Mucosa of rectum (tissue), 2 donors: ENCODE measurements at regions not wholly inside any gene's neighbourhood (a gene's known extent, or its start where the extent isn't known, plus 50 kb on each side); places are given as distances from the start of the nearest gene placed in this dataset.

Source experiments
- H3K27ac ChIP-seq, 2 donors: one replicate each; pipeline ENCODE4 v1.7.0; 2013; ENCODE audit warnings: inconsistent platforms in 2 of 2, low read depth in 2 of 2, low read length in 2 of 2
- H3K27me3 ChIP-seq, 2 donors: one replicate each; pipeline ENCODE4 v1.7.0; 2013; ENCODE audit warnings: low read length in 2 of 2; ENCODE audit not compliant: control insufficient read depth in 2 of 2, insufficient read depth in 2 of 2
- H3K36me3 ChIP-seq, 2 donors: one replicate each; pipeline ENCODE4 v1.7.0; 2013; ENCODE audit warnings: low read length in 2 of 2; ENCODE audit not compliant: control insufficient read depth in 2 of 2, insufficient read depth in 2 of 2
- H3K4me1 ChIP-seq, 2 donors: one replicate each; pipeline ENCODE4 v1.7.0; 2013; ENCODE audit warnings: low read length in 2 of 2, mild to moderate bottlenecking in 1 of 2; ENCODE audit not compliant: control insufficient read depth in 2 of 2, insufficient read depth in 2 of 2
- H3K4me3 ChIP-seq, 2 donors: one replicate each; pipeline ENCODE4 v1.7.0; 2013; ENCODE audit warnings: low read length in 2 of 2
- H3K9ac ChIP-seq, 2 donors: one replicate each; pipeline ENCODE4 v1.7.0; 2013; ENCODE audit warnings: low read length in 2 of 2, low read depth in 1 of 2, mild to moderate bottlenecking in 1 of 2
- H3K9me3 ChIP-seq, 2 donors: one replicate each; pipeline ENCODE4 v1.7.0; 2013; ENCODE audit warnings: low read length in 2 of 2; ENCODE audit not compliant: control insufficient read depth in 2 of 2
- donor health status: healthy.
- donor health status: Normal muscosa, but diverticular disease.

DNA sequence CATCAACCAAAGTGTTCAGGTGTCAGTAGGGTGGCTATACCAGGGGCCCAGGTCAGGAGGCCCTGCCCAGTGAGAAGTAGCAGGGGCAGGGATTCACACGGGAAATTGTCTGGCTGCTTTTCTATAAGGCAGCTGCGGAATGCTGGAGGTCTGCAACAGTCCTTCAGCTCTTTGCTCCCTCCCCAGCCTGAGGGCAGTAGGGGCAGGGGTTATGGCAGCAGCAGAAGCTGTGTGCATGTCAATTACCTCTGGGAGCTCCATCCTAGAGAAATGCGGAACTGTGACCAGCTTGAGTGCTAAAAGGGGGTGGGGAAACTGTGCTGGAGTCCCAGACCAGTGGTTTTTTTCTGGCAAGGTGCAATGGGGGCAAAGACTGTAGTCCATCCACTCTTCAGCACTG, 810.4 kb downstream of the PCDH7 start:
- Histone ChIP-seq H3K9ac (no peak overlapping the region), H3K4me1 (no peaks in the 10 kb centered on the region), H3K4me3 (no peak overlapping the region), H3K9me3 (no peaks in the 10 kb centered on the region), H3K27ac (no peak overlapping the region), H3K27me3 (no peaks in the 10 kb centered on the region), H3K36me3 (no peaks in the 10 kb centered on the region)

- no peak overlapping the region for H3K27ac ChIP-seq
- H3K9me3 ChIP-seq = no peaks in the 10 kb centered on the region
- H3K9ac ChIP-seq = no peak overlapping the region
- H3K36me3 ChIP-seq = no peaks in the 10 kb centered on the region
- H3K4me1 ChIP-seq = no peaks in the 10 kb centered on the region
- H3K27me3 ChIP-seq = no peaks in the 10 kb centered on the region
- H3K4me3 ChIP-seq = no peak overlapping the region
Observed at GRCh38 chr4:31538877-31539276, 818.7 kb downstream of the PCDH7 start.

DNA sequence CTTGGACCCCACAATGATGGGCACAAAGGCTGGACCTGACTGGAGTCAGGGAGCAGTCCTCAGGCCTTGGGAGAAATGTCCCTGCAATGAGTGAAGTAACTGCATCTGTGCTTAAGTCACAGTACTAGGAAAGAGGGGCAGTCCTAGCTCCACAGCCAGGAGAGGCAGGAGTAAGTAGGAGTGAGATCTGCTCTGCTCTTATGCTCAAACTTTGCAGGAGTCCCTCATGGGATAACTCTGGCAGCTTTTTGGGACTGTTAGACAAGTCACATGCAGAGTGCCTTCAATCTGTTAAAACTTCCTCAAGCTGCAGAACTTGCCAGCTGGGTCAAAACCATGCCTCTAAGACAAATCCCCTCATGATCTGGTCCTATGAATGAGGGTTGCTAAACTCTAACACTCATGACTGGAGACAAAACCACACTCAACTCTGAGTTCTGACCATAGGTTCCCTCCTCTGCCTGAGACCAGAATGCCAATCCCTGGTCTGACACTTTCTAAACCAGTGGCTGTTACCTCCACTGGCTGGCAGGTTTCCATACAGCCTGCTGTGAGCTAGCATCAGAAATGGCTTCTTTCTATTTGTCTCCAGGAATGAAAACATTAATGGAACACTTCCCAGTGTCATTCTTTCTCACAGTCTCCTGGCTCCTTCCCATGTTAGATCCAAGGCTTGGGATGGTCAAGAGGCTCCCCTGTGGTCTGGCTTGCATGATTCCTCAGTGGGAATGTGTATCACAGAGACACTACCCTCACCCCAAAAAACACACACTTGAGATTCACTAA, 819.3 kb downstream of the PCDH7 start:
- Histone ChIP-seq H3K9me3 (no peaks in the 10 kb centered on the region), H3K27me3 (no peaks in the 10 kb centered on the region), H3K4me3 (no peak overlapping the region), H3K4me1 (no peaks in the 10 kb centered on the region), H3K27ac (no peak overlapping the region), H3K9ac (no peak overlapping the region), H3K36me3 (no peaks in the 10 kb centered on the region)

DNA sequence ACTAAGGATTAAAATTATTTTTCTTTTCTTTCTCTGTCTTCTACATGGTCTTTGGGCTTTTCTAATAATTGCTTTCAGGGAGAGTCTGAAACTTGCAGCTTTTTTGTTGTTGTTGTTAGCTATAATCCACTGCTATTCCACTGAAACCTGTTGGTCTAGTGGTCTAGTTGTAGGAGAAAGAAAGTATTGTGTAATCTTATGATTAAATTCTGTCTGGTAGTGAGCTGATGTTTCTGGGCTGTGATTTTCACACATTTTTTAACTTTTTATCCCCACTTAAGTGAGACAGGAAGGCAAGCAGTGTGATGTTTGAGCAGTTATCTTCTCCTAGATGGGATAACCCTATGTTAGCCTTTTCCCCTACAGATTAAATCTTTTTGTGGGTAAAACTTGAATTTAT, 825.2 kb downstream of the PCDH7 start:
- no peaks in the 10 kb centered on the region for H3K27me3 ChIP-seq
- H3K9ac ChIP-seq = no peak overlapping the region
- no peak overlapping the region for H3K27ac ChIP-seq
- H3K4me1 ChIP-seq = no peaks in the 10 kb centered on the region
- H3K9me3 ChIP-seq = no peaks in the 10 kb centered on the region
- no peaks in the 10 kb centered on the region for H3K36me3 ChIP-seq
- H3K4me3 ChIP-seq = no peak overlapping the region

DNA sequence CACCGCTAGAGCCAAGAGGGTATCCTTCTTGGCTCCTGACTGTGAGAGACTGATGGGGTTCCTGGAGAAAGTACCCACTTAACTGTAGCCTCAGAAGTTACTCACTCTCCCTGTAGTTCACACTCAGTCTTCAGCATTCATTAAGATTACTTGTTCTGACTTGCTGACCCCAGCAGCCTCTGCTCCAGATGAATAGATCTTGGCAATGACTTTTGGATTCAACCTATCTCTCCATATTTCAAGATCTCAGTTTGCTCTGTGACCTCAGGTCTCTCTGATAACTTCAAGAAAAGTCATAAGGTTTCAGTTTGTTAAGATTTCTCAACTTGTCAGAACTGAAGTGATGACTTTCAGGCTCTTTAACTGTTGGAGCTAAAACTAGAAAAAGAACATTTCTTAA, 825.6 kb downstream of the PCDH7 start:
- Histone ChIP-seq H3K4me1 (no peaks in the 10 kb centered on the region), H3K4me3 (no peak overlapping the region), H3K27ac (no peak overlapping the region), H3K9ac (no peak overlapping the region), H3K36me3 (no peaks in the 10 kb centered on the region), H3K27me3 (no peaks in the 10 kb centered on the region), H3K9me3 (no peaks in the 10 kb centered on the region)

GRCh38 chr4:31548021-31548420, 827.9 kb downstream of the PCDH7 start:
- Histone ChIP-seq H3K27ac (no peak overlapping the region), H3K36me3 (no peaks in the 10 kb centered on the region), H3K9ac (no peak overlapping the region), H3K4me1 (no peaks in the 10 kb centered on the region), H3K27me3 (no peaks in the 10 kb centered on the region), H3K9me3 (no peaks in the 10 kb centered on the region), H3K4me3 (no peak overlapping the region)

DNA sequence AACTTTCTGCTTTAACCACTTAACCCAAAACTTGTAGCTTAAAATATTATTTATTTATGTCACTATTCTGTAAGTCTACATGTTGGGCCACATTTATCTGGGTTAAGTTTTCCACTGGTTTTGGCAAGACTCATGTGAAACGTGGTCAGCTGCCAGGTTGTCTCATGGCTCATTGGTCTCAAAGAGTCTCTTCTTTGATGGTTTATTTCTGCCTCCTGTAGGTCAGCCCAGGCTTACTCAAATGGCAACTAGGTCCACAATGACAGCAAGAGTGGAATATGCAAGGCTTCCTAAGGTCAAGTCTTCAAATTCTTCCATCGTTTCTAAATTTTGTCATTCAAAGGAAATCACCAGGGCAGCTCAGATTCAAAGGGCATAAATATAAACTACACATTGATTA, 828.7 kb downstream of the PCDH7 start:
- no peak overlapping the region for H3K27ac ChIP-seq

GRCh38 chr4:31549256-31549655, 829.1 kb downstream of the PCDH7 start:
- H3K27ac ChIP-seq = no peak overlapping the region
- no peaks in the 10 kb centered on the region for H3K9me3 ChIP-seq
- no peaks in the 10 kb centered on the region for H3K36me3 ChIP-seq
- no peaks in the 10 kb centered on the region for H3K27me3 ChIP-seq
- no peaks in the 10 kb centered on the region for H3K4me1 ChIP-seq
- H3K9ac ChIP-seq = no peak overlapping the region
- no peak overlapping the region for H3K4me3 ChIP-seq

More for the DNA sequence above, 828.7 kb downstream of the PCDH7 start:
- no peaks in the 10 kb centered on the region for H3K9me3 ChIP-seq
- no peak overlapping the region for H3K4me3 ChIP-seq
- no peaks in the 10 kb centered on the region for H3K4me1 ChIP-seq
- H3K36me3 ChIP-seq = no peaks in the 10 kb centered on the region
- H3K9ac ChIP-seq = no peak overlapping the region
- H3K27me3 ChIP-seq = no peaks in the 10 kb centered on the region

DNA sequence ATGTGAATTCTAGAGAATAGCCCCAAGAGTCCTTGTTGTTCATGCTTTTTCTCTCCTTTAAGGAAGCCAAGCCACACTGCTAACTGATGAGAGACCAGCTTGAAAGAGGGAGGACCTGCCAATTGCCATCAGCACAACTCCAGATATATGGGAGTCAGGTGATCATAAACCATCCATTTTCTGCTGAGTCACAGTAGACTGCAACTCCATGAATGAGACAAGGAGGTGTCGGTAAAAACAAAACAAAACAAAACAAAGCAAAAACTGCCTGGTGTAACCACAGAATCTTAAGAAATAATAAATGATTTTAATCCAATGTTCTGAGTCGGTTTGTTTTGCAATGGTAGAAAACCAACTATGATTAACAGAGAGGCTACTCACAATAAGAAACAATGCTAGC, 837.3 kb downstream of the PCDH7 start:
- Histone ChIP-seq H3K4me1 (no peaks in the 10 kb centered on the region), H3K9me3 (no peaks in the 10 kb centered on the region), H3K27ac (no peak overlapping the region), H3K27me3 (no peaks in the 10 kb centered on the region), H3K9ac (no peak overlapping the region), H3K4me3 (no peak overlapping the region), H3K36me3 (no peaks in the 10 kb centered on the region)

DNA sequence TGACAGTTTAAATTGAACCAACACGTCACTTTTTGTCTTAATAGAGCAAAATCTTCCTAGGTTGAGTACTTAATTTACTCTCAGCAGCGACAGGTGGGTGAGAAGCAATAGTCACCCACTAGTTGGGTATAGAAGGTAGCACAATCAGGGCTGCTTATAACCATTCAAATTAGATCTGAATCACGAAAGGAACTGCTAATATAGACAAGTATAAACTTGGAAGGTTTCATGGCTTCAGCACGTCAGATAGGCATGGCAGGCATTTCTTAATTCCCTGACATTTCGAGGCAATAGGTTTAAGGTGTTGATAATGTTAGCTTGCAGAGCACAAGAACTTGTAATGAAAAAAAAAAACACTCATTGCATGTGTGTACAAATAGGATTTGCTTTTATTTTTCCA, 853.4 kb downstream of the PCDH7 start:
- no peak overlapping the region for H3K27ac ChIP-seq
- H3K9me3 ChIP-seq = no peaks in the 10 kb centered on the region
- H3K4me3 ChIP-seq = no peak overlapping the region
- no peaks in the 10 kb centered on the region for H3K4me1 ChIP-seq
- H3K9ac ChIP-seq = no peak overlapping the region
- no peaks in the 10 kb centered on the region for H3K27me3 ChIP-seq
- H3K36me3 ChIP-seq = no peaks in the 10 kb centered on the region
